ENCODE measurements at regions not wholly inside any gene's neighbourhood (a gene's known extent, or its start where the extent isn't known, plus 50 kb on each side); places are given as distances from the start of the nearest gene placed in this dataset.

- H3K9me3 ChIP-seq, result peaks cover 0 to 47% (median 7%) of the 10 kb centered on the region in 11 donors
- no peak overlapping the region for H3K27ac ChIP-seq
- no peak for ATAC-seq
- no peak overlapping the region for H3K4me3 ChIP-seq
- H3K27me3 ChIP-seq, result no peaks in the 10 kb centered on the region
- H3K4me1 ChIP-seq, result no peaks in the 10 kb centered on the region
- intact Hi-C loops (cut with DNase I), result no loop called here
- no peak for DNase-seq
- TF ChIP-seq CTCF (IDR thresholded peaks at IDR 0.05), result no peak
- no peaks in the 10 kb centered on the region for H3K36me3 ChIP-seq
Measured at GRCh38 chr5:114910727-114911126, 259.0 kb downstream of the TRIM36 start.

- ATAC-seq, result no peak
- intact Hi-C loops (cut with DNase I), result no loop called here
- Histone ChIP-seq H3K9me3 (peaks cover 0 to 47% (median 0%) of the 10 kb centered on the region in 11 donors), H3K4me3 (no peak overlapping the region), H3K27ac (no peak overlapping the region), H3K36me3 (no peaks in the 10 kb centered on the region), H3K27me3 (no peaks in the 10 kb centered on the region), H3K4me1 (no peaks in the 10 kb centered on the region)
- 90 to 96% methylated on average over 2 of the region's 2 CpGs for WGBS, 2 donors
- TF ChIP-seq CTCF (IDR thresholded peaks at IDR 0.05), result no peak
- DNase-seq, result no peak
Measured at GRCh38 chr5:114909424-114909823, 260.3 kb downstream of the TRIM36 start.

- ATAC-seq (no peak), DNase-seq (no peak)
- no peak overlapping the region for H3K4me3 ChIP-seq
- TF ChIP-seq CTCF (IDR thresholded peaks at IDR 0.05), result no peak
- 80 to 85% methylated on average over 2 of the region's 2 CpGs for WGBS, 2 donors
- peaks cover 0 to 13% (median 0%) of the 10 kb centered on the region in 11 donors for H3K9me3 ChIP-seq
- no peak overlapping the region for H3K27ac ChIP-seq
- H3K36me3 ChIP-seq, result no peaks in the 10 kb centered on the region
- H3K27me3 ChIP-seq, result no peaks in the 10 kb centered on the region
- H3K4me1 ChIP-seq, result no peaks in the 10 kb centered on the region
- intact Hi-C loops (cut with DNase I), result no loop called here
Measured at GRCh38 chr5:114903767-114904166, 265.9 kb downstream of the TRIM36 start.

- H3K9me3 ChIP-seq, result peaks cover 0 to 5% (median 0%) of the 10 kb centered on the region in 11 donors
- no peak for ATAC-seq
- no peak for TF ChIP-seq CTCF (IDR thresholded peaks at IDR 0.05)
- H3K4me3 ChIP-seq, result no peak overlapping the region
- no peak overlapping the region for H3K27ac ChIP-seq
- DNase-seq, result no peak
- H3K36me3 ChIP-seq, result no peaks in the 10 kb centered on the region
- intact Hi-C loops (cut with DNase I), result no loop called here
- H3K27me3 ChIP-seq, result no peaks in the 10 kb centered on the region
- WGBS, 2 donors, result 78 to 79% methylated on average over 2 of the region's 2 CpGs
- no peaks in the 10 kb centered on the region for H3K4me1 ChIP-seq
Measured at GRCh38 chr5:114898602-114899001, 271.1 kb downstream of the TRIM36 start.

- WGBS, 2 donors, result 58 to 69% methylated on average over 2 of the region's 2 CpGs
- peaks cover 0 to 37% (median 0%) of the 10 kb centered on the region in 11 donors for H3K9me3 ChIP-seq
- intact Hi-C loops (cut with DNase I), result no loop called here
- H3K4me3 ChIP-seq, result no peak overlapping the region
- H3K36me3 ChIP-seq, result no peaks in the 10 kb centered on the region
- ATAC-seq, result no peak
- no peak for TF ChIP-seq CTCF (IDR thresholded peaks at IDR 0.05)
- no peak overlapping the region for H3K27ac ChIP-seq
- no peak for DNase-seq
- H3K27me3 ChIP-seq, result no peaks in the 10 kb centered on the region
- no peaks in the 10 kb centered on the region for H3K4me1 ChIP-seq
Measured at GRCh38 chr5:114883675-114884074, 286.0 kb downstream of the TRIM36 start.
